Activated naive CD8-positive, alpha-beta T cell treated with anti-CD3 and anti-CD28 coated beads for 36 hours (primary cell): ENCODE measurements at regions not wholly inside any gene's neighbourhood (a gene's known extent, or its start where the extent isn't known, plus 50 kb on each side); places are given as distances from the start of the nearest gene placed in this dataset.

ENCODE experiments used
- DNase-seq: peaks from one replicate; pipeline ENCODE4 v3.0.0; 2021
- H3K27ac Mint-ChIP-seq: one replicate; pipeline ENCODE4 v1.8.0; 2022; ENCODE audit warnings: mild to moderate bottlenecking, moderate library complexity, mixed read lengths
- H3K27me3 Mint-ChIP-seq: one replicate; pipeline ENCODE4 v1.8.0; 2022; ENCODE audit warnings: mild to moderate bottlenecking, mixed read lengths
- H3K36me3 Mint-ChIP-seq: one replicate; pipeline ENCODE4 v1.8.0; 2021; ENCODE audit warnings: mild to moderate bottlenecking, mixed read lengths
- H3K4me1 Mint-ChIP-seq: one replicate; pipeline ENCODE4 v1.8.0; 2021; ENCODE audit warnings: mixed read lengths
- H3K4me3 Mint-ChIP-seq: one replicate; pipeline ENCODE4 v1.8.0; 2022; ENCODE audit warnings: mild to moderate bottlenecking, moderate library complexity, mixed read lengths
- H3K9me3 Mint-ChIP-seq: one replicate; pipeline ENCODE4 v1.8.0; 2022; ENCODE audit warnings: mixed read lengths

DNA sequence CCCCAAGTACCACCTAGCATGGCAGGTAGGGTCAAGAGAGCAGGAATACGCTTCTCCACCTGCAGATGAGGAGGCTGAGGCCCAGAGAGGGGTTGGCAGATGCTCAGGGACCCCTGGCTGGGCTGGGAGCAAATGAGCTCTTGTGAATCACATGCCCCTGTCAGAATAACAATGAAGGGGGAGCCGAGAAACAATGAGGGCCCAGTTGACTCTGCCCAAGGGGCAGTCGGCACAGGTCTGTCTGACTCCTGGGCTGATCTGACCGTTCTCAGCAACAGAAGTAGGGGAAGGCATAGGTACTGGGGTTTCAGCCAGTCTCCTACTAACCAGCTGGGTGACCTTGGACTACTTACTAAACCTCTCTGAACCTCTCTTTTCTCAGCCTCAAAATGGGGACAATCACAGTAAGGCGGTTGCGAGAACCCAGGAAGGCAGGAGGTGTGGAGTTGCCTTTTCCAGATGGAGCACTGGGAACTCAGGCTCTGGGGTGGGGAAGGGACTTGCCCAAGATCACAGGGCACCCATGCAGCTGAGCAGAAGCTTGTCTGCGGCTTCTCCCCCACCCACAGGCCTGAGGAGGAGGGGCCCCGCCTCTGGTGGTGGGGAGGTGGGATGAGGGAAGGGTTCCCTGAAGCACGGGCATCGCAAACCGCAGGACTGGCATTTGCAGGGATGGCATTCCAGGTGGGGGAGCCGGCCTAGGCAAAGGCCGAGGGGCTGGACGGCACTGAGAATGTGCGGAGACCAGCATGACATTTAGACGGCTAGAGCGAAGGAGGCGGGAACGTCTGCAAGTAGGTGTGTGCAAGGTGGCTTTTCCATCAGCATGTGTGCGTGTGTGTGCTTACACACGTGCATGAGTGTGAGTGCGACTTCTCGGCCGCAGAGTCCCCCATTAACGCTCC lies 163.0 kb downstream of the MN1 start:
- no peak for DNase-seq
- Mint-ChIP-seq H3K4me3 (no peak overlapping the region), H3K9me3 (no peaks in the 10 kb centered on the region)

DNA sequence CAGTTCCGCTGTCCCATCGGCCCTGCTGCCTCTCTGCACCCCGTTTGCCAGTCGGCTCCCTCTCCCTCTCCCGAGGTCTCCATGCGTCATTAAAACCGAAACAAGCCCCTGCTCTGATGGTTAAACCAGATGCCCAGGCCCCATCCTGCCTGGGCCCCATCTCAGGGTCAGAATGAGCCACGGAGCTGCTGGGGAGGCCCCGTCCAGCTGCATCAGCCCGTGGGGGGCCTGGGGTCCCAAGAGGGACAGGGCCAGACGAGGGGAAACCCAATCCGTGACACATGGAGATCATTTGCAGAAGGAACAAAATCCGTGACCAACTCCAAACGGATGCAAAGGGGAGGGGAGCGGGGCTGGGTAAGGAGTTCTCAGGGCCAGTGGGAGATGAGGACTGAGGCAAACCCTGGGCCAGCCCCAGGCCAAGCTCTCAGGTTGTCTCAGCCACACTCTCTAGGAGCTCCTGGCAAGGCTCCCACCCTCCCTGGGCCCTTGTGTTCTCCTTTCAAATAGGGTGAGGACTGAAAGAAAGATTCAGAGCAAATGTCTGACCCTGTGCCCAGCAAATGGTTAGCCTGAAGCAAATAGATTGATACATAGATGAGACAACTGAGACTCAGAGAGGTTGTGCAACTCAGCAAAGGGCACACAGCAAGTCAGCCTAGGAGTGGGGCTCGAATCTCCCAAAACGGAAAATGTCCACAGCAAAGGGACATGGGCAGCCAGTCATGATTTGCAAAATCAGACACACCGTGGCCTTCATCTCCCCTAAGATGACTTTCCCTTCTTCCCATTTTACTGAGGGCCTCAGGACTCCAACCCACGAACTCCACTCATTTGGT lies 162.1 kb downstream of the MN1 start:
- Mint-ChIP-seq H3K27ac (no peak overlapping the region), H3K27me3 (no peaks in the 10 kb centered on the region), H3K36me3 (no peaks in the 10 kb centered on the region), H3K4me1 (no peaks in the 10 kb centered on the region), H3K9me3 (no peaks in the 10 kb centered on the region), H3K4me3 (no peak overlapping the region)
- DNase-seq = no peak

More for the DNA sequence above, 163.0 kb downstream of the MN1 start:
- H3K27me3 Mint-ChIP-seq = peaks cover 5% of the 10 kb centered on the region
- no peaks in the 10 kb centered on the region for H3K4me1 Mint-ChIP-seq
- no peaks in the 10 kb centered on the region for H3K36me3 Mint-ChIP-seq
- no peak overlapping the region for H3K27ac Mint-ChIP-seq

DNA sequence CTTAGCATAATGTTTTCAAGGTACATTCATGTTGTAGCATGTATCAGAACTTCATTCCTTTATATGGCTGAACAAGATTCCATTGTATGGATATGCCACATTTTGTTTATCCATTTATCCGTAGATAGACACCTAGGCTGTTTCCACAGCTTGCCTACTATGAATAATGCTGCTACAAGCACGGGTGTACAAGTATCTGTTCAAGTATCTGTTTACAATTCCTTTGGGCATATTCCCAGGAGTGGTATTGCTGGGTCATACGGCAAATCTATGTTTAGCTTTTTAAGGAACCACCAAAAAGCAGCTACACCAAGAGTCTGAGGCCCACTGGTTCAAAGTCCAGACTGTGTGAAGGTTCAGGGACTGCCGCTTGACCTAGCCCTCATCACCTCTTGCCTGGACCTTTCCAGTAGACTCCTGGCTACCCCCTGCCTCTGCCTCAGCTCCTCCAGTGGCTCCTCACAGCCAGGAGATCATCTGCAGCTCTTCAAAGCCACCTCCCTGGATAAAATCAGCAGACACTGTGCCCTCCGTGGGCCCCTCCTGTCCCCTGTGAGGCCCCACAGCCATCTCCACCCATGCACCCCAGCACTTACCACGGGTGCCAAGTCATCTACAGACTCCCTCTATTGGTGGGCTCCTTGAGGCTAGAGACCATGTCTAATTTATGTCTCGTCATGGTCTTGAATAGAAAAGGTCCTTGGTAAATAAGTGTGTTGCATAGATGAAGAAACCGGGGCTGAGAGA lies 160.3 kb downstream of the MN1 start:
- Mint-ChIP-seq H3K4me3 (no peak overlapping the region), H3K36me3 (no peaks in the 10 kb centered on the region)

DNA sequence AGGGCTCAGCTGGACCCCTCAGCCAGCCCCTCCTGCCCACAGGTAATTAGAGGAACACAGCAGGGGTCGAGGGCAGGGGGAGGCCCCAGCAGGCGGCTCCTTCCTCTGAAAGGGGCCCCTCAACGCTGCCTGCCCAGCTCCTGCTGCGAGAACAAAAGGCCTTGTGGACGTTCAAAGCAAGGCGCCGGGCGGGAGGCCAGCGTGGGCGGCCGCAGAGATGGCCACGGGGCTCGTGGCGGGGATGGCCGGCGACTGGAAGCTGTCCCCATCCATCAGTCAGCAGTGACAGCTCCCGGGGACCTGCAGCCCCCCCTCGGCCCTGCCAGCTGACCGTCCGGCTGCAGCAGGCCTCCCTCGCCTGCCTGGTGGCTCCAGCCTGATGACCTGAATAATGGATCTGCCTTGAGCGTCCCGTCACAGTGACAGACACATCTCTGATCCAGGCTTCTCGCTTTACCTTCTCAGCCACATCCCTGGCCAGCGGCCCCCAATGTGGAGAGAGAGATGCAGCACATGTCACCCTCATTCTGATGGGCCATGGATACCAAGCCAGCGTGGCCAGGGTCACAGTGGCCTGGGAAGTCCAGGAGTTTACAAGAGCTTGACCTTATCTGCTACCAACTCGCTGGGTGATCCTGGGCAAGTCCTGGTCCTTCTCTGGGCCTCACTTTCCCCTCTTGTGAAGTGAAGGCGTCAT lies 159.3 kb downstream of the MN1 start:
- no peaks in the 10 kb centered on the region for H3K36me3 Mint-ChIP-seq
- H3K27me3 Mint-ChIP-seq = peaks cover 4% of the 10 kb centered on the region
- no peak overlapping the region for H3K27ac Mint-ChIP-seq
- no peak overlapping the region for H3K4me3 Mint-ChIP-seq
- H3K9me3 Mint-ChIP-seq = no peaks in the 10 kb centered on the region
- no peaks in the 10 kb centered on the region for H3K4me1 Mint-ChIP-seq
- no peak for DNase-seq

More for the DNA sequence above, 160.3 kb downstream of the MN1 start:
- Mint-ChIP-seq H3K27me3 (peaks cover 4% of the 10 kb centered on the region), H3K4me1 (no peaks in the 10 kb centered on the region), H3K9me3 (no peaks in the 10 kb centered on the region), H3K27ac (no peak overlapping the region)
- no peak for DNase-seq

DNA sequence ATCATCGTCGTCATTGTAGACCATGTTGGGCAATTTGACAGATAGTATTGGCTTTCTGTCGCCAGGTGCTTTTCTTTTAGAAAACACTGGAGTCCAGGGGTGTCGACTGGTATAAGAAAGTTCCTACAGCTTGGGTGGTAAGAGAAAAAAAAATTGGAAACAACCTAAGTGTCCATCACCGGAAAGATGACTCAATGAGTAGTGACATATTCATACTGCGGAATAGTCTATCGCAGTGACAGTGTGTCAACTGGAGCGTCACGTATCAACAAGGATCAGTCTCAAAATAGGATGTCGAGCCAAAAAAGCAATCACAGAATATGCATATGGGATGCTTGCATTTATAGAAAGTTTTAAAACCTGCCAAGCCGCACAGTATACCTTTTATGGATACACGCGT lies 157.6 kb downstream of the MN1 start:
- peaks cover 8% of the 10 kb centered on the region for H3K27me3 Mint-ChIP-seq
- H3K4me1 Mint-ChIP-seq = no peaks in the 10 kb centered on the region
- no peak for DNase-seq
- H3K27ac Mint-ChIP-seq = no peak overlapping the region
- no peak overlapping the region for H3K4me3 Mint-ChIP-seq
- no peaks in the 10 kb centered on the region for H3K9me3 Mint-ChIP-seq
- no peaks in the 10 kb centered on the region for H3K36me3 Mint-ChIP-seq

DNA sequence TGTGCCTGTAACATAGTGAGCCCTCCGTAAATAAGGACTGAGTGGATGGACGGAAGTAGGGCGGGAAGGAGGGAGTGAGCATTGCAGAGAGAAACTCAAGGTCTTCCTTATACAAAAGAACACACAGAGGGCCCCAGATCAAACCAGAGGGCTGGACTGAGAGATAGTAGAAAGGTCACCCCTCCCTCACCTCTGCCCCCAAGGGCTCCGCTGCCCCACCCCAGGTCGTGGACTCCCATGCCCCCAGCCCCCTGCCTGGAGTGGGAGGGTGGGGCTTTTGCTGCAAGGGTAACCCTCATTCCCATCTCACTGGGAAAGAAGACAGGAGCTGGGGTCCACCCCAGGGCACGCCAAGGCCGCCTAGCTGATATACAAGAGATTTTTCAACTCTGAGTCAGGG lies 157.0 kb downstream of the MN1 start:
- Mint-ChIP-seq H3K36me3 (no peaks in the 10 kb centered on the region), H3K9me3 (no peaks in the 10 kb centered on the region), H3K27me3 (peaks cover 8% of the 10 kb centered on the region), H3K4me1 (no peaks in the 10 kb centered on the region), H3K4me3 (no peak overlapping the region), H3K27ac (no peak overlapping the region)
- no peak for DNase-seq

DNA sequence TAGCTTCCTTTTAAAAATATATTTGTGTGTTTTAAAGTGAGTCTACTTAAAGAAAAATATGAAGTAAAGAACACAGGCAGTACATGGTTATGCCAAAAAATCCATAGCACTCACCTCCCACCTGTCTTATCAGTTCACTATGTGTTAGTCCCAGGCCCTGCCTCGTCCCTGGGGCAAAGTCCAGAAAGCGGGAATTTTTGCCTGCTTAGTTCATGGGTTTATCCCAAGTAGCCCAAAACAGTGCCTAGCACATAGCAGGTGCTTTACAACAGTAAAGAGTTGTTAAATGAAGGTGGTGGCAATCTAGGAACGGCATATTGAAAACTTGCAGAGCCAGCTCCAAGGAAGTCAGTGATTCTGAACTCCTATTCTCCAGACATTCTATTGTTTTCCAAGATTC lies 154.0 kb downstream of the MN1 start:
- Mint-ChIP-seq H3K36me3 (no peaks in the 10 kb centered on the region), H3K4me1 (no peaks in the 10 kb centered on the region), H3K9me3 (no peaks in the 10 kb centered on the region), H3K4me3 (no peak overlapping the region), H3K27ac (no peak overlapping the region), H3K27me3 (peaks cover 13% of the 10 kb centered on the region)
- no peak for DNase-seq

DNA sequence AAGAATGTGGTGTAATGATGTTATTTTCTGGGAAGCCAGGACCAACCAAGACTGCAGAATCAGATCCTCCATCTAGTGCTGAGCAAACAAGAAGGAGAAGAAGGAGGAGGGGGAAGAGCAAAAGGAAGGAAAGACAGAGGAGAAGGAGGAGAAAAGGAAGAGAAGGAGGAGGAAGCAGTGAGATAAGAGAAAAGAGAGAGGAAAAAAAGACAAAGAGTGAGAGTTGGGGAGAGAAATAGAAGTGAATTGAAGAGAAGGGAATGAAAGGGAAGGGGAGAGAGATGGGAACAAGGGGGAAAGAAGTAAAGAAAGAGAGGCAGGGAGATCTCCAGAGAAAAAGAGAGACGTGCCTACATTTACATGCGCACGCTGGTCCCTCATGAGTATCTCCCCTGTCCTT lies 153.5 kb downstream of the MN1 start:
- H3K4me1 Mint-ChIP-seq = no peaks in the 10 kb centered on the region
- no peak overlapping the region for H3K27ac Mint-ChIP-seq
- no peaks in the 10 kb centered on the region for H3K9me3 Mint-ChIP-seq
- no peaks in the 10 kb centered on the region for H3K36me3 Mint-ChIP-seq
- no peak overlapping the region for H3K4me3 Mint-ChIP-seq
- DNase-seq = no peak
- peaks cover 13% of the 10 kb centered on the region for H3K27me3 Mint-ChIP-seq

DNA sequence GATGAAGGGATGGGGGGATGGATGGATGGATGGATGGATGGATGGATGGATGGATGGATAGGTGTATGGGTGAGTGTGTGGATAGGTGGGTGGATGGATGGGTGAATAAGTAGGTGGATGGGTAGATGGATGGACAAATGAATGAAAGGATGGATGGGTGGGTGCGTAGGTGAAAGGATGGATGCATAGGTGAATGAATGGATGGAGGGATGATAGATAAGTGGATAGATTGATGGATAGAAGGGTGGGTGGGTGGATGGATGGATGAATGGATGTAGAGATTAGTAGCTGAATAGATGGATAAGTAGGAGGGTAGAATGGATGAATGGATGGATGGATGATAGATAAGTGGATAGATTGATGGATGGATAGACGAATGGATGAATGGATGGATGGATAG lies 152.7 kb downstream of the MN1 start:
- no peak overlapping the region for H3K4me3 Mint-ChIP-seq
- H3K9me3 Mint-ChIP-seq = no peaks in the 10 kb centered on the region
- no peaks in the 10 kb centered on the region for H3K4me1 Mint-ChIP-seq
- DNase-seq = no peak
- H3K36me3 Mint-ChIP-seq = no peaks in the 10 kb centered on the region
- peaks cover 13% of the 10 kb centered on the region for H3K27me3 Mint-ChIP-seq
- no peak overlapping the region for H3K27ac Mint-ChIP-seq

DNA sequence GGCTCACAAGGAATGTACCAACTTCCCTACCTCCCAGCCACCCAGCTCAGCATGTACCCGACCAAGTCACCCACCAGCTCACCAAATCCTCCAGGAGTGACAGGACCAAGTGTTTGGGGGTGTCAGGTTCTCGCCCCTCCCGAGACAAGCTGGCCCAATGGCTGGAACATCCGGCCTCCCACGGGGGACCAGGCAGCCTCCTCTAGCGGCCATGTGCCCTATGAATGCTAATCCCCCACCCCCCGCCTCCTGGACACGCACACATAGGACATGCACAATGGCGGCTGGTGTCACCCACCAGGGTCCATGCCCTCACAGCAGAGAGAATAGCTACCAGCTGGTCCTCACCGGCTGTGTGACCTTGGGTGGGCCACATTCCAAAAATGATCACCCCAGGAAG lies 151.0 kb downstream of the MN1 start:
- H3K9me3 Mint-ChIP-seq = peaks cover 2% of the 10 kb centered on the region
- no peak for DNase-seq
- no peak overlapping the region for H3K4me3 Mint-ChIP-seq
- H3K36me3 Mint-ChIP-seq = no peaks in the 10 kb centered on the region
- H3K27ac Mint-ChIP-seq = no peak overlapping the region
- H3K4me1 Mint-ChIP-seq = no peaks in the 10 kb centered on the region
- peaks cover 9% of the 10 kb centered on the region for H3K27me3 Mint-ChIP-seq

DNA sequence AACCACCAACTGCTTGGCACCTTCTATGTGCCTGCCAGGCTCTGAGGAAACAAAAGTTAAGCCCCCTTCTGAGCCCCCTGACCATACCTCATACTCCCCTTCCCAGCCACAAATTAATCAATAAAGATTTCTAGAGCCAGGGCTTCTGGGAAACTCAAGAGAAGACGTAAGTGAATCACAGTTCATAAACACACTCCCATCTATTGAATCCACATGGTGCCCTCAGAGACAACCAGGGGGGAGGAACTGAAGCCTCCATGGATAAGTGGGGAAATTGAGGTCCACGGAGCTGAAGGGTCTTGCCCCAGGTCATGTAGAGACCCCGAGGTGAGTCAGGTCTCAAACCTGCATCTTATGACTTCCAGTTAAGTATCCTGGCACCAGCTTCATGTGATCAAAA lies 150.6 kb downstream of the MN1 start:
- Mint-ChIP-seq H3K9me3 (peaks cover 3% of the 10 kb centered on the region), H3K4me3 (no peak overlapping the region), H3K36me3 (no peaks in the 10 kb centered on the region), H3K27me3 (peaks cover 9% of the 10 kb centered on the region), H3K4me1 (no peaks in the 10 kb centered on the region), H3K27ac (no peak overlapping the region)
- DNase-seq = no peak

DNA sequence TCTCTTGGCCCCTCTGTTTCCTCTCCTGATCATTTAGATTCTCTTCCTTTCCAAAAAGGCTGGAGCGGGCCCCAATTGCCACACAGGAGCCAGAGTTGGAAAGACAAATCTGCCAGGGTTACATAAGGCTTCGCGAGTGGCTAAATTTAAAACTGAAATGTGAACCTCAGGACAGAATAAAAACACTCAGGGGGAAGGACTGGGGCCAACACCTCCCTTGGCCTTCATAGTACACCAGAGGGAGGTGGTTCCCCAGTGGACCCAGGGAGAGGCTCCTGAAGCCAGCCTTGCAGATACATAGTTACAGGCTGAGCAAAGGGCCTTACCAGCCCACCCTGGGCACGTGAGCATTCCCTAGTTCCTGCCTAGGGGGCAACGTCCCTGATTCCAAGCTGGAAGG lies 150.1 kb downstream of the MN1 start:
- DNase-seq = no peak
- Mint-ChIP-seq H3K9me3 (peaks cover 7% of the 10 kb centered on the region), H3K4me3 (no peak overlapping the region), H3K36me3 (no peaks in the 10 kb centered on the region), H3K4me1 (no peaks in the 10 kb centered on the region), H3K27ac (no peak overlapping the region), H3K27me3 (peaks cover 9% of the 10 kb centered on the region)

DNA sequence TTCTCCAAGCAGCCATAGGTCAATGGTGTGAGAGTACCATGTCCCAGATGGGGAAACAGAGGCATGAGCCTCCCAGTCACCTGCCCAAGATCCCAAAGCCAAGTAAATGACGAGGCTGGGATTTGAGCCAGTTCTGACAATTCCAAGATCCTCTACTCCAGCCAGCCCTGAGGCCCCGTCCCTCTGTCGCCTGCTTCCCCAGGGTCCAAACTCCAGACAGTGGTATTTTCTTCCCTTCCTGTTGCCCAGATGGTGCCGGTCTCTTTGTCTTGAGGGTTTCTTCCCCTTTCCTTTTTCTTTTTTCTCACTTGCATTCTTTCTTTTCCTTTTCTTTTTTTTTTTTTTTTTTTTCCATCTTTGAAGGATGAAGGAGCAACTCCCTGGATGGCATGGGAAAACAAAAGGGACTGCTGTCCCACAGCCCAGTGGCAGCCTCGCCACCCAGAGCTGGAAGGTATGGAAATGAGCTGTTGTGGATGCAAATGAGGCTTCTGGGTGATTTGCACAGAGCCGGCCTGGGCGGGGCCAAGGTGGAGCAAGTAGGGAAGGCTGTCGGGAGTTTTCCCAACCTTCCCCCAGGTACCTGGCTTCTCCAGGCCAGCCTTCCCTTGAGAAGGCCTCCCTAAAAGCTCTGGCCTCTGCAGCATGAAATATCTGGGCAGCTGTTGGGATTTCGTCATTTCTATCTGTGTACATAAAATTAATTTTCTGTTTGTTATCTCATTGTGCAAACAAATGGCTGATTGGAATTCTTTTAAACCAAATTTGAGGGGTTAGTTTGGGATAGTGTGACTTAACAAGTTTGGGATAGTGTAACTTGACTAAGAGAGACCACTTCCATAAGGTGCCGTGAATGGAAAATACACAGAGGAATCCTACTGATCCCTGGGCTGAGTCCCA lies 146.8 kb downstream of the MN1 start:
- Mint-ChIP-seq H3K4me3 (no peak overlapping the region), H3K4me1 (no peaks in the 10 kb centered on the region), H3K27ac (no peak overlapping the region), H3K27me3 (peaks cover 5% of the 10 kb centered on the region), H3K9me3 (peaks cover 10% of the 10 kb centered on the region), H3K36me3 (no peaks in the 10 kb centered on the region)
- no peak for DNase-seq
